Activated T-helper 1 cell treated with anti-CD3 and anti-CD28 coated beads, Interleukin-2, amount 50 U/mL, for 16 hours (primary cell): ENCODE measurements at regions not wholly inside any gene's neighbourhood (a gene's known extent, or its start where the extent isn't known, plus 50 kb on each side); places are given as distances from the start of the nearest gene placed in this dataset.

Experiments
- DNase-seq, 2 donors: peaks; one replicate each; pipeline ENCODE4 v3.0.0-alpha.2; 2020; ENCODE audit warnings: low read depth in 1 of 2, low spot score in 1 of 2

DNA sequence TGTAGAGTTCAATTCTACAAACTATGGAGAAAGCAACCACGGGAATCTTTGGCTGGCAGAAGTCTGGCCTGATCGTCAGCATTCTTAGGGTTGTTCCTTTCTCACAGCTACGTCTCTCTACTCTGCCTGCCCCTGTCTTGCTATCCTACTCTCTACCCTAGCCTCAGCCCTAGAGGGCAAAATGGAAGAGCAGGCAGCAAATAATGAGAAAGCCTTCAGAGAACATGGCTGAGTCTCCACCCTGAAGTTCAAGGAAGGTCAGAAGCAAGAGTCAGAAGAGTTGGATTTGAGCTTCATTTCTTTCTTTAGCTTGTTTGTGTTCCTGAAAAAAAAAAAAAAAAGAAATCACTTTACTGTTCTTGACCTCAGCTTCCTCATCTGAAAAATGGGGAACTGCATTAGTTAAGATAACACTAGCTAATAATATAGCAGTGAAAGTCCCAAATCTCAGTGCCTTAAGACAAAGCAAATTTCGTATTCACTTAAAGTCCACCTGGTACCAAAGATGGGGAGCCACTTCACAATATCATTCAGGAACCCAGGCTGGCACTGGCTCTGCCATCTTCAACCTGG lies 50.2 kb upstream of the CCND2 start:
- DNase-seq = no peak

DNA sequence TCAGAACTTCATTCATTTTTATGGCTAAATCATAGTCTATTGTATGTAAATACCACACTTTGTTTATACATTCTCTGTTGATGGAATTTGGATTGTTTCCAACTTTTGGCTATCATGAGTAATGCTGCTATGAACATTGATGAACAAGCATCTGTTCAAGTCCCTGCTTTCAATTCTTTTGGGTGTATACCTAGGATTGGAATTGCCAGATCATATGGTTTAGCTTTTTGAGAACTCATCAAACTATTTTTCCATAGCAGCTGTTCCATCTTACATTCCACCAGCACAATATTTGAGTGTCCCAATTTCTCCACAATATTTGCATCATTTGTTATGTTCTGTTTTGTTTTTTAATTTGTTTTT lies 52.3 kb upstream of the CCND2 start:
- DNase-seq = no peak

DNA sequence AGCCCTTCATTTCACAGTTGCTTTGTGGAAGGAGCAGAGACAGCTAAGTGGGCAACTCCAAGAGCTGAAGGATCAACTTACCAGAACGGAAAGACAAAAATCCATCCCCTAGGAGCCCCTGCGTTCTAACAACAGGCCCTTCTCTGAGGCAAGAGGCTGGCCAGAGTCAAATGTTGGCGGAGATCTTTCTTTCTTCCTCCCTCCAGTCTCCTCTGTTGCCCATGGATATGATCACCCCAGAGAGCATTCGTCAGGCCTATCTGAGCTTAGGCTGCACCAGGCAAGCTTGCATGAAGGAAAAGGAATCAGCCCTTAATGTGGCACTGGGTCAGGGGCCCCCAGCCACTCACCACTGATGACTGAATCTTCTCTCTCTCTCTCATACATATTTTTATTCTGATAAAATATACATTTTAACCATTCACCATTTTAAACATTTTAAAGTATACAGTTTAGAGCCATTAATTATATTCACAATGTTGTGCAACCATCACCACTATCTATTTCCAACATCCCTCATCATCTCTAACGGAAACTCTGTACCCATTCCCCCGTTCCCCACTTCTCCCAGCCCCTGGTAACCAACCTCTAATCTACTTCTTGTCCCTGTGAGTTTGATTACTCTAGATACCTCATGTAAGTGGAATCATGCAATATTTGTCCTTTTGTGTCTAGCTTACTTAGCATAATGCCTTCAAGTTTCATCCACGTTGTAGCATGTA lies 52.9 kb upstream of the CCND2 start:
- no peak for DNase-seq

DNA sequence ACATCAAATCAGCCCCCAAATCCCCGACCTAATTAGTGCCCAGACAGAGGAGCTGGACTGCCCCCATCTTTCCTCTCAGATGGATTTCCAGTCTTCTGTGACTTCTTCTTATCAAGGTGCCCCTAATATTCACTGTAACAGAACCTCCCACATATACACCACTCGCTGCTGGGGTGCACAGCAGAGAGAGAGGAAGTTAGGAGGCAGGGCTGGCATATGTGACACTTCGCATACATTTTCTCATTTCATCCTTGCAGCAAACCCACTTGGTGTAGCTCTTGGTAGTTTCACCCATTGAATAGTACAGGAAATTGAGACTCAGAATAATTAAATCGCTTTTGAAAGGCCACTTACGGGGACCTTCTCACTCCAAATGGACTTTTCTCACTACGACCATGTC lies 56.5 kb upstream of the CCND2 start:
- DNase-seq = no peak

DNA sequence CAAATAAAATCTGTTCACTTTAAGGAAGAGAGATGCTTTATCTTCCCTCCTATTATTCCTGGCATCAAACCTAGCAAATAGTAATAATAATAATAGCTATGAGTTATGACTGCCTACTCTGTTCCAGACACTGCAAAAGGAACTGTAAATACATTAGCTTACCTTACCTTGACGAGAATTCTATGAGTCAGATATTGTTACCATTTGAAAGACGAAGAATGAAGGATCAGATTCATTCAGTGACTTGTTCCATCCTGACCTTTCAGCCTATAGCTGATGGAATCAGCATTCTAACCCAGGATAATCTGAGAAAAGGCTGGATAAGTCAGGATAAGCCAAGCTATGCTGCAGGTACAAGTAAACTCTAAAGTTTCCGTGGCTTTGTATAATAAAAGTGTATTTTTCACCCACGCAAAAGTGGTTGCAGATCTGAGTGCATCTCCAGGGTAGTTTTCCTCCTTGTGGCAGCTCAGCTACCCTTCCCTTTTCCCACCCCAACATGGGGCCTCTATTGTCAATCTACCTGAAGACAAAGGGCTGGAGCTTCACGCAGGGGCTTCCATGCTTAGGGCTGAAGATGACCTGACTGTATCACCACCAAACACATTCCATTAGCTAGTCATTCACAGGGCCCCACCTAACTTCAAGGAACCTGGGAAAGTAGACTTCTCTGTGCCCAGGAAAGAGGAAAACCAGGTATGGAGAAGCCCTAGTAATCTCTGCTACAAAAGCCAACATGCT lies 57.2 kb upstream of the CCND2 start:
- DNase-seq = no peak

DNA sequence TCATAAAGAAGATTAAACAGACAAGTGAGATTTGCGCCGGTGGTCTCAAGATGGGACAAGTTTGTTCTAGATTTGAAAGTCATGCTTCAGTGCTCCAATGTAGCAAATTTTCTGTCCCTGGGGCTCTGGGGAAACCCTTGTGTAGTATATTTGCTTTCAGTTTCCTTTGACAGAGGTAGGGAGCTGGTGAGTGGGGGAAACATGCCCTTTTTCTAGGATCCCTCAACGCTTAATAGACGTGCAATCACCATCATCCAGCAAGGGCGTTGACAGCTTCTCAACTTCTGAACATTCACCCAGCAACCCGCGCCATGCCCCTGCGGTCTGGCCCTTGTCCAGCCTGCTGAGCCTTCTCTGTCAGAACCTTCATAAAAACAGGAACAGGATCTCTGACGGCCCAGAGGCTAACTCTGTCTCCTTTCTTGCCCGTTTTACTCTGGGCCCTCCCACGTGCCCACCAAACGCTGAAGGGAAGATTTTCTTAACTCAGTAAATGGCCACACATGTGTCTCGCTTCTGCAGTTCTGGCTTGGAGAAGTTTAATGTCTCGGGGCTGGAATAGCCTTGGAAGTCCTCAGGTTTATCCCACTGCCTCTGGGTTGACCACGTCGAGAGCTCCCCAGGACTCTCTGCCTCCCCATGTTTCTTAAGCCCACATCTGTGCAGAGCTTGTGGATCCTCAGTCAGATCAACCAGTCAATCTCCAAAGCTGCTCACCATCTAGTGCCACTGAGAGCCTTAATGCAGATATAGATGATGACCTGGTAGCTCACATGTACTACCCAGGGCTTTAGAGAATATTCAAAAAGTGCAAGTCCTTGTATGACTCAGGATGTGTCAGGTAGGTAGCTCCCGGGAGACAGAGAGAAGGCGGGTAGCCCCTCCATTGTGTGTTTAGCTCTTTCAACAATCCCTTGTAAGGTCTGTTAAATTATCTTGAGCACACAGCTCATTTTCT lies 58.1 kb upstream of the CCND2 start:
- DNase-seq = no peak

DNA sequence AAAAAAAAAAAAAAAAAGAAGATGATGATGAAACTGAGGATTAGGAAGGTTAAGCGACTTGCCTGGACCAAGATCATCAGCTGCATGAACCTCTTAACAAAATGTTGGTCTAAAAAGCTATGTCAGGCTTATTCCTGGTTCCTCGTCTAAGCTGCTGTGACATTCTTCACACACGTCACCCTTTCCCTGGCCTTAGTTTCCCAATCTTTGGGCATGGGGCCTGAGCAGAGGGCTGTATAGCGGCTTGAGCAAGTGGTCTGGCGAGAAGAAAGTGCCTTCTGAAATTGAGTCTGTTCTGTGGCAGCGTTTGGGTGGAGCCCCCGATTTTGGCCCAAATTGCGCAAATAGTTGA lies 58.7 kb upstream of the CCND2 start:
- DNase-seq = no peak

DNA sequence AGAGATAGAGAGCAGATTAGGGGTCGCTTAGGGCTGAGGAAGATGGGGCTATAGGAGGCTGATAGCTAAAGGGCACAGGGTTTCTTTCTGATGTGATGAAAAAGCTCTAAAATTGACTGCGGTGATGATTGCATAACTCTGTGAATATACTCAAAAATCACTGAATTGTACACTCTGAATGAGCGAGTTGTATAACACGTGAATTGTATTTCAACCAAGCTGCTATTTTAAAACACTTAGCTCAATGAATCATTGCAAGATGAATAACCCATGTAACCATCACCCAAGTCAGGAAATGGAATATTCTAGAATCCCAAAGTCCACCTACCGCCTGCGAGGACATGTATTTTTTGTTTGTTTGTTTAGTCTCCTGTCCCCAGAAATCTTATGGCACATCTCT lies 60.1 kb upstream of the CCND2 start:
- DNase-seq = no peak

DNA sequence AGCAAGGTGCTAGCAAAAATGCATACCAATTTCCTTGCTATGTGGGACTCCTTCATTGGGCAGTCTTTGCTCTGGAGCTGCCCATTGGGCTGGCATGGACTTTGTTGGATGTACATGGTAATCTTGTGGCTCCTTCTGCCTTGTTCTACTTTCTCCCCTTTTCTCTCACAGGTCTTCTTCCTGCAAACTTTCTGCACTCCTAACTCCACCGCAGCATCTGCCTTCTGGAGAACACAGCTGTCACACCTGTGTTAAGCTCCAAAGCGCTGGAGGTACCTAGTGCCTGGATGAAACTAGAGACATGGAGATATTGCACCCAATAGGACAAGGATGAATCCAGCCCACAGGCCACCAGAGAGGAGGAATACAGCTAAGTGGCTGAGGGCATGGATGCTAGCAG lies 60.7 kb upstream of the CCND2 start:
- no peak for DNase-seq

DNA sequence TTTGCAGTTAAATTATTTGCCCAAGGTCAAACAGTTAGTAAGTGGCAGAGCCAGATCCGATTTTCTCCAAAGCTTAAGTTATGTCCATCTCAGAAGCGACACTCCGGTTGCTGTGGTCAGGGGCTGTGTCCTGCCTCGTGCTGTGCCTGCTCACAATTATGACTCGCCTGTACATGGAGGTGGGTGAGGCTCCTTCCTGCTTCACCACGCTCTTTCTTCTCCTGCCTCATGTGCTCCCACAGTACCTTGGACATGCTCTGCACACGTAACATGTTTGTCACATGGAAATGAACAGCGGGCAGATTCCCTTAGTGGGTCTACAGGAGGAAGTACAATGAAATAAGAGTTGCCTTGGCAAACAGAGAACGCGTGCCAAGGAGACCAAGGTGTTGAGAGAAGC lies 62.2 kb upstream of the CCND2 start:
- DNase-seq = no peak

DNA sequence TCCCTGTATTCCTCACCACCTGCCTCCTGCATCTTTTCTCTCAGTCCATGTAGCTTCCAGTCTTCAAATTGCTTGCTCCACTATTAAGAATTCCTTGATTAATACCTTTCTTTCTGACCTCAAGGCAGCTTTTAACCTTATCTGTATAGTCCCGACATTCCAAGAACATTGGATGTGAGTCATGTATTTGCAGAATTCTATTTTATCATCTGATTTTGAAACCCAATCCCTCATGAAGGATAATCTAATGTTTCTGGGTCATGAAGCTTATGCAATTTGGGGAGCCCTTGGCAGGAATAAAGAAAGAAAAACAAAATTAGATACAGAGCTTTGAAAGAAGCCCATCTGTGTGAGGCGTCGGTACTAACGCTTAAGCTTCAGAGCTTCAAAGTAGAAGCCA lies 63.4 kb upstream of the CCND2 start:
- DNase-seq = no peak

DNA sequence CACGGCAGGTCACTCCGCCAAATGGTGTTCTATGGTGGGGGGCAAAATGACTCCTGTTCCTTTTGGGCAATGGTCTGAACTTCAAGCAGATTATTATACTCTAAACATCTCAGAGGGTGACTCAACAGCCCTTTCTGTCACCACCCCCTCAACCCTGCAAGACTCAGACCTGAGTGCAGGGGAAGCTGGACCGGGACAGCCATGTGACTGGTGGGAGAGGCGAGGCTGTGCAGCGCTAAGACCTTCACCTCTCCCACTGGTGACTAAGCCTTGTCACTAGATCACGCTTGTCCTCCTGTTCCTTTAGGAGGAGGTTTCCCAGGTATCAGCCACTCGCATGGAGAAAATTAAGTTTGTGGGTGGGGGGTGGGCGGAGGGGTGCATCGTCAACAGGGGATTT lies 67.1 kb upstream of the CCND2 start:
- no peak for DNase-seq

DNA sequence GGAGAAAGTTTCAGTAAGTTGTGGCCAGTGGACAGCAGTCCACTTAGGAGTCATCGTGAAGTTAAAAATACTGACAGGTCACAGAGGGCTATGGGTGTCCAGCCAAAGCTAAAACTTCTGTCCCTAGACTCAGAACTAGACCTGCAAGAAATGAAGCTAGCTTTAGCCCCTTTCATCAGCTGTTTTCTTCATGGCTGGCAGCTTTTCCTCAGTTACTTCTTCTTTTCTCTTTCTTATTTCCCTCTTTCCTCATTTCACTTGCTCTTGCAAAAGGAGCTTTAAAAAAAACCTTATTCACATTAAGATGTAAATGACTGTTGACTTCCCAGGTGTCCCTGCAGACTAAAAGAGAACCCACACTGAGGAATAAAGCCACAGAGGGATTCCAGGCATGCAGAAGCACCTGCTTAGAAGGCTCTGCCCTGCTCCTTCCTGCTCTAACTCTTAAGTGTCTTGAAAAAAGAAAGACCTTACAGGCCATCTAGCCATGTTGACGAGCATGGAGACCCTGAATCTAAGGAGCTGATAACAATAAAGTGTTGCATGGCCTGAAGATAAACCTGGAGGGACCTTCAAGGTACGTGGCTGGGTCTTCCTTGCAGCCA lies 69.7 kb upstream of the CCND2 start:
- no peak for DNase-seq

DNA sequence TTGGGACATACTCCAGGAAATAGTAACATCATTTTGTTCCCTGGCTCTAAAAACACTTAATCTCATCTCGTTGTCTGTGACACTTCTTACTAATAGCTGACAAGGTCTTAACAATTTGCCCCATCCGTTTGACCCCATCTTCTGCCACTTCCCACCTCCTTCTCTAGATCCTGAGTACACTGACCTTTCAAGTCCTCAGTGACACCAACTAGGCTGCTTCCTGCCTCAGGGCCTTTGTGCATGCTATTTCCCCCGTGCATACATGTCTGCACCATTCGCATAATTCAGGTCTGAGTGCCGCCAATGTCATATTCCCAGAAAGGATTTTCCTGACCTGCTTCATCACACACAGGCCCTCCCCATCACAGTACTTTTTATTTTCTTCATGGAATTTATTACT lies 70.6 kb upstream of the CCND2 start:
- DNase-seq = no peak

DNA sequence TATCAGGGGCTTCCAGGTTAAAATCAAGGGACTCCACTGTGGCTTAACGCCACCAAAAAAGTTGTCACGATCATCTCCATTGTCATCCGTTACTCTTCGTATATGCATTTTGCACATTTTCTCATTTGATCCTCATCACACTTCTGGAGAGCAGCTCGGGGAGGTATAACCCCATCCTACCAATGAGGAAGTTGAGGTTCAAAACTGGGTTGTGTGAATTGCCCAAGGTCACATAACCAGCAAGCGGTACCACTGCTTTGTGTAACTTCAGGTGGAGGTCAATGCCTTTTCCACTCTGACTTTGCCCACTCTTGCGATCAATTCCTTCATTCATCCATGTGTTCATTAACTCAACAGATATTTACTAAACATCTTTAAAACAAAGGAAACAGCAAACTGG lies 71.1 kb upstream of the CCND2 start:
- DNase-seq = no peak

DNA sequence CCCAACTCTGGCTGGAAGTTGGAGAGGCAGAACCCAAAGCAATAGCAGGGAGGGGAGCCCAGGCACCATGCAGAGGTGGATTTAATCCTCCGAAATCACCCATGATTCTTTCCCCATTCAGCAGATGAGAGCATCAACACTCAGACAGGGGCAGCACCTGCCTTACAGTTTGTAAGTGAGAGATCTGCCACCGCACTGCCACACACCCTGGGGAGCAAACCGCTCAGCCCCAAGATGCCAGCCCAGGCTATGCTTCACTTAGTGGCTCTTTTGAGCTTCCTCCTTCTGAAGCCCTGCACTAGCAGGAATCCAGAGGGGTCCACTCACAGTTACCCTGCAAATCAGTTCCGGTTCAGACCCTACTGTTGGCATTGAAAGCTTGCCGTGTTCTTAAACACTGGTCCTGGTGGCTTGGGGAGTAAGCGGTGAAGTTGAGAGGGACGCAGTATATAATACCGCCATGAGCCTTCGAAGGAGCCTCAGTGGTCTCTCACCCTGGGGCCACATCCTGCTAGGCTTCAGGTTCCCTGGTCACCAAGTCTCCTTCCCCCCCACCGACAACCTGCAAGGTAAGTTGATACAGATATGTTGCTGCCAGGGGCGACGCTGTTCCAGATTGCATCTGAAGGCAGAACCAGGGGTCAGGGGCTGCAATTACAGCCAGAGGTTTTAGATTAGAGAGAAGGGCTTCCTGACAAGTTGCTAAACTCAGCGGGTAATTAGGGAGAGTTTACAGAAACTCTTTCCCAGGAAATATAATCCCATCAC lies 72.0 kb upstream of the CCND2 start:
- no peak for DNase-seq

DNA sequence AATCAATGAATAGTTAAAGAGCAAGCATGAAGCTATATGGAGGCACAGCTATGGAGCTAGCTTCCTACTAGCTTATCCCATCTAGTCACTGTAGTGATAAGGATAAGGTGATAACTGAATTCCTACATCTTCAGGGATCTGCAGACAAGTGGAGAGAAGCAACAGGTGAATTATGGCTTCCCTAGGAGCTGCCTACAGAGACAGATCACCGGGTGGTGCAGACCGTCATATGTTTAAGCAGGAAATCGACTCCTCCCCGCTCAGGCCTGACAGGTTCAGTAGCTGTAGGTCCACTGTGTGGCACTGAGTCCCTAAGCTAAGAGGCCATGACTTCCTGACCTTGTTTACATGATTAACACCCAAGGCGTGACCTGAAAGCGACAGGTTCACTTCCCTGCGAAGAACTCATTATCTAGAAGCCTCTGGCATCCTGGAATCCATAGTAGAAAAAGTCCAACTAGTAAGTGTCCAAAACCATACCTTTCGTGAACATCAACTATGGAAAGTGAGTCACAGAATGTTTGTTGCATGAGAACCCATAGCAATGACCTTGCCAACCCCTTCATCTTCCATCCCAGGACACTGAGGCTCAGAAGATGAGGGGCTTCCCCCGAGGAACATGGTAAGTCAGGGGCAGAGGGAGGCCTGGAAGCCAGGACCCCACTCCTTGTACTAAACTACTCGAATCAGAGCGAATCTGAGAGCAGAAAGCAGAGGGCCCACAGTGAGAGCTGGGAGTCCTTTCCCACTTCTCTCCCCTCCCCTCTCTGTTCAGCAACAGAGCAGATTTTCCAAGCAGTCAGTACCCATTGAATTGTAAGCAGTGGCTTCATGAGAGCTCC lies 75.4 kb upstream of the CCND2 start:
- DNase-seq = no peak

DNA sequence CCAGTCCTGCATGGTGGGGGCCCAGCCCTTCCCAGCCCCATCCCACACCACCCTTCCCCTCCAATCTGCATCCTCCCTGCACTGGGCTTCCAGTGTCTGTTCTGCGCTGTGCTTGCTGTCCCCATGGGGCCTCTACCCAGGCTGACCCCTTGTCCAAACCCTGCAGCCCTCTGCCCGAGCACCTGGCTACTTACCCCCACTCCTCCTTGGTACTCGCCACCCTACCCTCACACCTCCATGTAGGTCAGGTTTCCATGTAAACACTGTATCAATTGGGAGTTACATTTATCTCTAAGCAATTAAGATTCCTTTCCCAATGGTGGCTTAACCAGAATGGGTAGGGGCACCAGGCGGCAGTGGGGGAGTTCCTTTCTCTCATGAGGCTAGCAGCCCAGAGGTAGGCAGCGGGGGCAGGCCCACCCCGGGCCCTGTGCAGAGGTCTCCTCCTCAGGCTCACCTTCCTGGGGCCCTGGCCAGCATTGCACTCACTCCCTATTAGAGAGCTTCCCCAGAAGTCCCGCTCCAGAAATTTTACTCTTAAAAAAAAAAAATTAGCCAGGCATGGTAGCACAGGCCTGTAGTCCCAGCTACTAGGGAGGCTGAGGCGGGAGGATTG lies 76.6 kb upstream of the CCND2 start:
- no peak for DNase-seq

DNA sequence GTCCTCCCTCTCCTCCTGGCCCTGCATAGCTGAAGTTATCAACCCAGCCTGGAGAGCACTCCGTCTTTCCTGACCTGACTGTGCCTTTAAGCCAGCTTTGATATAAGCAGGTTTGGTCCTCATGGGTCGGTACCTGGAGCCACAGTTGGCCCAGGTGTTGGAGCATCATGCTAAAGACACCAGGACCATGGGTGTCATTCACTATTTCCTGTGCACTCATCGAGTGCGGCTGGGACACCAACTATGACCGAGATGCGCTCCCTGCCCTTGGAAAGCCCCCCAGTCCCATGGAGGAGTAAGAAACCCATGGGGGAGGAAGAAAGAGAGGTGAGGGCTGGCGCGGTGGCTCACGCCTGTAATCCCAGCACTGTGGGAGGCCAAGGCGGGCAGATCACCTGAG lies 78.9 kb upstream of the CCND2 start:
- no peak for DNase-seq
